GM12878 (cell line): ENCODE measurements at regions not wholly inside any gene's neighbourhood (a gene's known extent, or its start where the extent isn't known, plus 50 kb on each side); places are given as distances from the start of the nearest gene placed in this dataset.

ENCODE experiments used
- ATAC-seq: fragments of 200-7000 bp; cut with Tn5 transposase; 3 replicates; pipeline ENCODE4 v1.9.1; 2020; ENCODE audit warnings: mild to moderate bottlenecking, moderate library complexity
- BruUV-seq: library from RNA; stranded (reverse); fragments of 400-500 nt; replicated peaks from 2 replicates; lab custom pipeline; 2021; lab: Mats Ljungman, UMichigan
- CTCF ChIA-PET: fragments of 300-600 bp; sonication (Branson Sonifier 250); formaldehyde crosslinking; extraction: SDS; loops from one replicate; lab custom pipeline; 2021; ENCODE audit warnings: inconsistent platforms; lab: Yijun Ruan, JAX
- POLR2A ChIA-PET: fragments of 350-600 bp; formaldehyde crosslinking; extraction: SDS; loops from one replicate; lab custom pipeline; 2021; ENCODE audit warnings: inconsistent platforms; lab: Charles Lee
- RAD21 ChIA-PET: fragments of 300-600 bp; sonication (Branson Sonifier 250); formaldehyde crosslinking; loops from one replicate; lab custom pipeline; 2023; ENCODE audit warnings: antibody characterized with exemption; ENCODE audit not compliant: unreplicated experiment; lab: Charles Lee
- SMC1A ChIA-PET: fragments of 300-600 bp; sonication (Branson Sonifier 250); formaldehyde crosslinking; loops from one replicate; lab custom pipeline; 2023; ENCODE audit not compliant: unreplicated experiment, uncharacterized antibody; lab: Charles Lee
- DNase-seq: peaks from one replicate; pipeline ENCODE4 v3.0.0-alpha.2; 2011; ENCODE audit warnings: low read depth, low spot score
- FAIRE-seq: peaks from 3 replicates; lab custom pipeline; 2011; peaks lifted over from hg19 to GRCh38; lab: Jason Lieb, UNC
- H2AFZ ChIP-seq: 2 replicates; pipeline ENCODE4 v1.6.0; 2011; ENCODE audit warnings: low read depth, low read length, control low read depth; ENCODE audit not compliant: control insufficient read depth
- H3K27ac ChIP-seq: 2 replicates; pipeline ENCODE4 v1.5.1; 2011; ENCODE audit warnings: control low read depth; ENCODE audit not compliant: control insufficient read depth, insufficient read depth
- H3K27me3 ChIP-seq, 2 experiments: replicated peaks in 1 of 2; 2 replicates each; pipeline versions ENCODE4 v1.6.0 to v1.6.1; 2011; ENCODE audit warnings: low read length in 1 of 2; ENCODE audit not compliant: control insufficient read depth in 2 of 2, insufficient read depth in 2 of 2
- H3K36me3 ChIP-seq, 2 experiments: 2 replicates each; pipeline ENCODE4 v1.5.1; 2011; ENCODE audit warnings: low read length in 1 of 2; ENCODE audit not compliant: control insufficient read depth in 2 of 2, insufficient read depth in 2 of 2
- H3K4me1 ChIP-seq: 2 replicates; pipeline ENCODE4 v1.6.1; 2011; ENCODE audit warnings: mild to moderate bottlenecking, low read length, moderate library complexity, mixed read lengths; ENCODE audit not compliant: control insufficient read depth, insufficient read depth
- H3K4me2 ChIP-seq: 2 replicates; pipeline ENCODE4 v1.6.0; 2011; ENCODE audit warnings: control low read depth; ENCODE audit not compliant: control insufficient read depth, insufficient read depth
- H3K4me3 ChIP-seq: fragments of 200-600 bp; sonication (generic); 2 replicates; pipeline ENCODE4 v1.5.1; 2016
- H3K79me2 ChIP-seq: 2 replicates; pipeline ENCODE4 v1.6.0; 2011; ENCODE audit warnings: low read length; ENCODE audit not compliant: control insufficient read depth, insufficient read depth
- H3K9ac ChIP-seq: 2 replicates; pipeline ENCODE4 v1.8.0; 2011; ENCODE audit warnings: low read length, control low read depth, mixed read lengths; ENCODE audit not compliant: control insufficient read depth, insufficient read depth
- H3K9me3 ChIP-seq: replicated peaks from 3 replicates; pipeline ENCODE4 v1.5.1; 2011; ENCODE audit warnings: mild to moderate bottlenecking, low read length; ENCODE audit not compliant: control insufficient read depth, insufficient read depth
- H4K20me1 ChIP-seq: 2 replicates; pipeline ENCODE4 v1.6.0; 2011; ENCODE audit not compliant: control insufficient read depth, insufficient read depth
- BHLHE40 ChIP-seq, 2 experiments: fragments of 450-650 bp in 1 of 2; IDR thresholded peaks; 2 replicates each; pipeline ENCODE4 v1.6.1; 2011 to 2017; ENCODE audit warnings: low read depth in 2 of 2, borderline replicate concordance in 1 of 2, improper control_type of control experiment in 1 of 2, low read length in 1 of 2, mild to moderate bottlenecking in 1 of 2
- BRCA1 ChIP-seq: IDR thresholded peaks from 2 replicates; pipeline ENCODE4 v1.6.1; 2011; ENCODE audit warnings: low read depth, low read length, improper control_type of control experiment
- ESRRA ChIP-seq: IDR thresholded peaks from 2 replicates; pipeline ENCODE4 v1.6.1; 2012; ENCODE audit warnings: mild to moderate bottlenecking, low read length, improper control_type of control experiment
- POLR2AphosphoS2 ChIP-seq: IDR thresholded peaks from 2 replicates; pipeline ENCODE4 v1.6.1; 2011; ENCODE audit warnings: low read depth, mild to moderate bottlenecking, low read length, improper control_type of control experiment, moderate library complexity
- POLR2AphosphoS5 ChIP-seq: IDR thresholded peaks from 2 replicates; pipeline ENCODE4 v1.6.1; 2011; ENCODE audit warnings: mild to moderate bottlenecking, low read length, inconsistent platforms
- RUNX3 ChIP-seq: IDR thresholded peaks from 2 replicates; pipeline ENCODE4 v1.6.1; 2012; ENCODE audit warnings: low read length, inconsistent platforms
- WGBS: methylation state at CpG from one replicate; pipeline ENCODE4 v1.1.6; 2016; ENCODE audit warnings: low lambda C conversion rate; ENCODE audit not compliant: insufficient replicate concordance, insufficient coverage; ENCODE audit errors: missing lambda C conversion rate; 5-methylcytosine and 5-hydroxymethylcytosine counted together
- in situ Hi-C: fragments of 300-500 bp; cut with MboI; formaldehyde crosslinking; loops from 9 replicates; pipeline ENCODE4 v1.14.3; 2018; ENCODE audit warnings: mixed read lengths
- intact Hi-C: fragments of 100-400 bp; cut with micrococcal nuclease; formaldehyde crosslinking; loops from one replicate; pipeline ENCODE4 v1.14.2; 2022; ENCODE audit not compliant: unreplicated experiment

GRCh38 chr7:131103997-131104396 lies 223.7 kb upstream of the MKLN1 start:
- in situ Hi-C loops (no loop called here), intact Hi-C loops (no loop called here)
- Histone ChIP-seq H4K20me1 (no peaks in the 10 kb centered on the region), H2AFZ (no peak overlapping the region), H3K79me2 (peaks cover 49% of the 10 kb centered on the region), H3K4me3 (no peak overlapping the region), H3K36me3 (peaks cover 0 to 11% of the 10 kb centered on the region in 2 experiments; a peak in 2 of 4 replicates), H3K4me1 (peaks cover 34% of the 10 kb centered on the region), H3K9ac (no peak overlapping the region), H3K4me2 (peak overlapping the region; percentile 72), H3K27ac (no peak overlapping the region), H3K9me3 (no peaks in the 10 kb centered on the region), H3K27me3 (no peaks in the 10 kb centered on the region)
- ChIA-PET POLR2A (interaction anchor here (1.3 to 1.5 kb wide), 2 partner anchors 20 to 48 kb away, joined by 3 to 4 read pairs; no protein-coding TSS in a partner anchor), CTCF (interaction anchor here (1.3 to 1.4 kb wide), 2 partner anchors 36 to 47 kb away, joined by 3 to 4 read pairs; no protein-coding TSS in a partner anchor), SMC1A (interaction anchor here (0.6 to 5.2 kb wide), 4 partner anchors 19 to 227 kb away, joined by 3 to 49 read pairs (median 4); no protein-coding TSS in a partner anchor), RAD21 (interaction anchor here (1.2 to 4.0 kb wide), 3 partner anchors 19 to 182 kb away, joined by 3 to 61 read pairs (median 3); no protein-coding TSS in a partner anchor)
- ATAC-seq (no peak), DNase-seq (no peak), FAIRE-seq (no peak)
- no TSS peak for BruUV-seq
- WGBS = 91% methylated on average over 4 of the region's 4 CpGs
- TF ChIP-seq POLR2AphosphoS2 = 0 out of 2 replicates have a peak, but pooled peaks have one; percentile 37
- TF ChIP-seq BRCA1 = no peak
- peak; percentile 61; the same call in 1 of the 2 replicates for TF ChIP-seq POLR2AphosphoS5
- no peak for TF ChIP-seq ESRRA
- peak; percentile 38; the same call in 1 of the 2 replicates for TF ChIP-seq RUNX3
- peak; percentile 54 to 64; a peak in 3 of 4 replicates for TF ChIP-seq BHLHE40 (IDR thresholded peaks at IDR 0.05; ENCODE audit: borderline replicate concordance in 1 of 2, low read depth in 2 of 2, low read length in 1 of 2)
